Endodermal cell (in vitro differentiated cells): ENCODE measurements at regions not wholly inside any gene's neighbourhood (a gene's known extent, or its start where the extent isn't known, plus 50 kb on each side); places are given as distances from the start of the nearest gene placed in this dataset.

Experiments
- DNase-seq: peaks from one replicate; pipeline ENCODE4 v3.0.0-alpha.2; 2017
- H3K27ac ChIP-seq: 2 replicates; pipeline ENCODE4 v1.5.1; 2013; ENCODE audit warnings: mild to moderate bottlenecking, low read depth, low read length, moderate library complexity
- H3K27me3 ChIP-seq: 2 replicates; pipeline ENCODE4 v1.6.1; 2013; ENCODE audit warnings: mild to moderate bottlenecking, low read length, moderate library complexity; ENCODE audit not compliant: insufficient read depth, control insufficient read depth, poor library complexity, severe bottlenecking
- H3K36me3 ChIP-seq: 2 replicates; pipeline ENCODE4 v1.7.0; 2013; ENCODE audit warnings: mild to moderate bottlenecking, low read length, moderate library complexity; ENCODE audit not compliant: control insufficient read depth, insufficient read depth
- H3K4me1 ChIP-seq: one replicate; pipeline ENCODE4 v1.7.0; 2013; ENCODE audit warnings: low read length; ENCODE audit not compliant: control insufficient read depth, insufficient read depth
- H3K4me3 ChIP-seq: 2 replicates; pipeline ENCODE4 v1.5.1; 2013; ENCODE audit warnings: mild to moderate bottlenecking, low read length, moderate library complexity
- H3K9ac ChIP-seq: 2 replicates; pipeline ENCODE4 v1.6.1; 2013; ENCODE audit warnings: mild to moderate bottlenecking, low read length, moderate library complexity; ENCODE audit not compliant: poor library complexity, severe bottlenecking; ENCODE audit errors: extremely low read depth
- H3K9me3 ChIP-seq: 2 replicates; pipeline ENCODE4 v1.6.1; 2013; ENCODE audit warnings: mild to moderate bottlenecking, low read length, moderate library complexity; ENCODE audit not compliant: control insufficient read depth
- H3K27ac Mint-ChIP-seq: 2 replicates; pipeline ENCODE4 v1.8.0; 2020; ENCODE audit warnings: mixed read lengths
- H3K27me3 Mint-ChIP-seq: 2 replicates; pipeline ENCODE4 v1.8.0; 2021; ENCODE audit warnings: mild to moderate bottlenecking, mixed read lengths; ENCODE audit not compliant: insufficient read depth
- H3K36me3 Mint-ChIP-seq: 2 replicates; pipeline ENCODE4 v1.8.0; 2020; ENCODE audit warnings: low read depth, mixed read lengths
- H3K4me1 Mint-ChIP-seq: 2 replicates; pipeline ENCODE4 v1.8.0; 2020; ENCODE audit warnings: mixed read lengths
- H3K4me3 Mint-ChIP-seq: 2 replicates; pipeline ENCODE4 v1.8.0; 2020; ENCODE audit warnings: mild to moderate bottlenecking, moderate library complexity, mixed read lengths
- H3K9me3 Mint-ChIP-seq: 2 replicates; pipeline ENCODE4 v1.8.0; 2020; ENCODE audit warnings: mild to moderate bottlenecking, mixed read lengths
- WGBS, 2 experiments: methylation state at CpG; one replicate each; pipeline versions ENCODE4 v1.1.5 to v1.1.7; 2013; ENCODE audit warnings: missing lambda C conversion rate in 2 of 2, mixed read lengths in 1 of 2; ENCODE audit not compliant: insufficient coverage in 1 of 2, insufficient read length in 1 of 2; 5-methylcytosine and 5-hydroxymethylcytosine counted together
- TF ChIP-seq, protein P1 (sequence below): fragments of 200-600 bp; sonication (generic); conservative IDR thresholded peaks from 2 replicates; pipeline ENCODE4 v1.5.0; 2021; ENCODE audit warnings: antibody characterized with exemption, mild to moderate bottlenecking

DNA sequence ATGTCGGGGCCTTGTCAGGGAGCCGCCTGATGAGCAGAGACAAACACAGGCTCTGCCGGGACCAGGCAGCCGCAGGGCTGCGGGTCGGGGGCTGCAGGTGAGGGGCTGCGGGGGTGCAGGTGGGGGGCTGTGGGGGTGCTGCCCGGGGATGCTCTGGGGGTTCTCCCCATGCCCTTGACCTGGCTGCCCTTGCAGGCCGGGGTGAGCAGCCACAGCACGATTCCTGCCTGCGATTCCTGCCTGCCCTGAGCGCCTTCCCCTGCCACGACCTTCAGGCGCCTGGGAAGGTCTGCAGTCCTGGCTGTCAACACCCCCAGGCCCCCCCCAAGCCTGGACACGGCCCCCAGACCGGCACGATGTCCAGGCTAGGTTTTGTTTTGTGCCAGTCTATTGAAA lies 106.3 kb downstream of the FAM53A start:
- peaks cover 9% of the 10 kb centered on the region for H3K4me1 Mint-ChIP-seq
- Histone ChIP-seq H3K36me3 (no peaks in the 10 kb centered on the region), H3K27me3 (peaks cover 13% of the 10 kb centered on the region), H3K4me1 (peaks cover 4% of the 10 kb centered on the region), H3K9ac (no peak overlapping the region), H3K4me3 (no peak overlapping the region), H3K9me3 (no peaks in the 10 kb centered on the region), H3K27ac (no peak overlapping the region)
- peaks cover 3% of the 10 kb centered on the region for H3K27me3 Mint-ChIP-seq
- H3K9me3 Mint-ChIP-seq = peaks cover 3% of the 10 kb centered on the region
- peak overlapping the region; percentile 43 for H3K4me3 Mint-ChIP-seq
- 49 to 57% methylated on average over 6 to 16 of the region's 17 CpGs for WGBS, 2 experiments
- DNase-seq = peak; percentile 51
- no peaks in the 10 kb centered on the region for H3K36me3 Mint-ChIP-seq
- H3K27ac Mint-ChIP-seq = no peak overlapping the region
- TF ChIP-seq, protein P1, sequence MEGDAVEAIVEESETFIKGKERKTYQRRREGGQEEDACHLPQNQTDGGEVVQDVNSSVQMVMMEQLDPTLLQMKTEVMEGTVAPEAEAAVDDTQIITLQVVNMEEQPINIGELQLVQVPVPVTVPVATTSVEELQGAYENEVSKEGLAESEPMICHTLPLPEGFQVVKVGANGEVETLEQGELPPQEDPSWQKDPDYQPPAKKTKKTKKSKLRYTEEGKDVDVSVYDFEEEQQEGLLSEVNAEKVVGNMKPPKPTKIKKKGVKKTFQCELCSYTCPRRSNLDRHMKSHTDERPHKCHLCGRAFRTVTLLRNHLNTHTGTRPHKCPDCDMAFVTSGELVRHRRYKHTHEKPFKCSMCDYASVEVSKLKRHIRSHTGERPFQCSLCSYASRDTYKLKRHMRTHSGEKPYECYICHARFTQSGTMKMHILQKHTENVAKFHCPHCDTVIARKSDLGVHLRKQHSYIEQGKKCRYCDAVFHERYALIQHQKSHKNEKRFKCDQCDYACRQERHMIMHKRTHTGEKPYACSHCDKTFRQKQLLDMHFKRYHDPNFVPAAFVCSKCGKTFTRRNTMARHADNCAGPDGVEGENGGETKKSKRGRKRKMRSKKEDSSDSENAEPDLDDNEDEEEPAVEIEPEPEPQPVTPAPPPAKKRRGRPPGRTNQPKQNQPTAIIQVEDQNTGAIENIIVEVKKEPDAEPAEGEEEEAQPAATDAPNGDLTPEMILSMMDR = no peak

DNA sequence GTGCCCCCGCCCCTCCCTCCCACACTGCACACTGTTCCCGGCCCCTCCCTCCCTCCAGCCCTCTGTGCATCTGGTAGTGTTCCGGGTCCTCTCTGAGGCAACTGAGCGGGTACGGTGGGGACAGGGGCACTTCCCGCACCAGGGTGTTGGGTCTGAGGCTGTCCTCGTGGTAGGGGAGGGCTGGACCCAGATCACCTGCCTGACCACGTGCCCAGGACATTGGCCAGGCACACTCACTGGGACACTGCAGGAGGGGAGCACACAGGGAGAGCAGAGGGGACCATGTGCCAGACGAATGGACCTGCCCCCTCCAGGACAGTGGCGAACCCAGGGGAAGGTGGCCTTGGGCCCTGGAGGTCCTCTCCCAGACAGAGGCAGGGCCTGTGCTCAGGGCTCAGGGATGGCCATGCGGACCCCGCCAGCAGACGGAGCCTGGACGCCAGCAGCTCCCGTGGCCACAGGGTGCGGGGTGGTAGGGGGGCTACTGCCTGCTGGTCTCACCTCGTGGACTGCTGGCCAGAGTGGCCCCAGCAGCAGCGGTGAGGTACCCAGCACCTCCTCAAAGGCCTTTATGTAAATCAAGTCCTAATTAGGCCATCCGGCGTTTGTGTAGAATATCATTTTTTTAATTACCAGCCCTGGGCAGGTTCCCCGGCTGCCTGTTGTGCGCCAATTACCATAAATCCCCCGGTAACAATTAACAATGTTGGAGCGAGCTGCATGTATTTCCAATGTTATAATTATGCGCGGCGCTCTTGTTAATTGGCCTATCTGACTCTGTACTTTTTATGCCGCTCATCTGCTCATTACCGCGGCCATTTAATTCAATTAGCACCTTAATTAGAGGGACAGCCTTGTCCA lies 106.9 kb downstream of the FAM53A start:
- Mint-ChIP-seq H3K27ac (no peak overlapping the region), H3K27me3 (peaks cover 3% of the 10 kb centered on the region), H3K36me3 (no peaks in the 10 kb centered on the region), H3K9me3 (peaks cover 3% of the 10 kb centered on the region), H3K4me3 (no peak overlapping the region), H3K4me1 (peaks cover 12% of the 10 kb centered on the region)
- WGBS, 2 experiments = 70 to 74% methylated on average over 22 to 29 of the region's 30 CpGs
- peaks cover 13% of the 10 kb centered on the region for H3K27me3 ChIP-seq
- no peak overlapping the region for H3K9ac ChIP-seq
- H3K4me3 ChIP-seq = no peak overlapping the region
- DNase-seq = peak; percentile 54
- TF ChIP-seq, protein P1 = no peak
- peaks cover 7% of the 10 kb centered on the region for H3K4me1 ChIP-seq
- no peaks in the 10 kb centered on the region for H3K36me3 ChIP-seq
- H3K9me3 ChIP-seq = no peaks in the 10 kb centered on the region
- no peak overlapping the region for H3K27ac ChIP-seq

DNA sequence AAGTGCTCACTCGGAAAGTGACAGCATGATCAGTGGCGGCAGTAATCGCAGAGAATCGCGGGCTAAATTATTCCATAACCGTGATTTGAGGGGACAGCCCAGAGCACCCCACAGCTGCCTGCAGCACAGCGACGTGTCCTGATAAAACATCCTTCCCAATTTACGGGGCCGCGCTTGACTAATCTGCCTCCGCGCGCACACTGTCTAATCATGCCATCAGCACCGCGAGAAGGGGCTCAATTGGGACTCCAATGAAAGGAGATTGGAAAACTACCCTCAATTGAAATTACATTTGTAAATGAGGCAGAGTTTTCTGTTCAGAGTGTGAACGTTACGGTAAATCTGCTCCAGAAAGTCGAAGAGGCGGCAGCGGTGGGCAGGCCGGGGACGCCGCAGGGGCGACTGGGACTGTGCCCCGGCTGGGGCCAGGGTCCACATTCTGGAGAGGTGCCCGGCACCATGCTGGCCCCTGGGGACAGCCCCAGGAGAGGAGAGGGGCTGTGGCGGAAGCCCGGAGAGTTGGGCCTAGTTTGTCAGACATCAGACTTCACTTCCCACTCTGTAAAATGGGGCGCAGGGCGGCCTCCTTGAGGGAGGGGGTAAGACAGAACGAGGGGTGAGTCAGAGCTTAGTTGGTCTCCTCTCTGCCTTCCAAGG lies 107.7 kb downstream of the FAM53A start:
- no peak overlapping the region for H3K27ac Mint-ChIP-seq
- no peak overlapping the region for H3K4me3 Mint-ChIP-seq
- Histone ChIP-seq H3K27ac (no peak overlapping the region), H3K4me3 (no peak overlapping the region), H3K9me3 (no peaks in the 10 kb centered on the region), H3K36me3 (no peaks in the 10 kb centered on the region), H3K4me1 (peaks cover 7% of the 10 kb centered on the region), H3K9ac (no peak overlapping the region), H3K27me3 (peaks cover 13% of the 10 kb centered on the region)
- H3K4me1 Mint-ChIP-seq = peaks cover 18% of the 10 kb centered on the region
- TF ChIP-seq, protein P1 = no peak
- H3K36me3 Mint-ChIP-seq = no peaks in the 10 kb centered on the region
- peaks cover 3% of the 10 kb centered on the region for H3K9me3 Mint-ChIP-seq
- peaks cover 3% of the 10 kb centered on the region for H3K27me3 Mint-ChIP-seq
- WGBS, 2 experiments = 94% methylated on average over 24 to 30 of the region's 32 CpGs
- peak; percentile 40 for DNase-seq
